Right lobe of liver (tissue), 4 donors: ENCODE measurements at regions not wholly inside any gene's neighbourhood (a gene's known extent, or its start where the extent isn't known, plus 50 kb on each side); places are given as distances from the start of the nearest gene placed in this dataset.

Experiments
- POLR2A ChIP-seq: fragments of 450-650 bp; IDR thresholded peaks from one replicate; pipeline ENCODE4 v1.6.1; 2017; ENCODE audit warnings: antibody characterized with exemption, mild to moderate bottlenecking
- TF ChIP-seq, protein P1 (sequence below), 4 donors: fragments of 200-600 bp in 3 of 4; fragments of 450-650 bp in 1 of 4; IDR thresholded peaks; one replicate each; pipeline versions ENCODE4 v1.5.1 to v1.8.0; 2016 to 2022; ENCODE audit warnings: antibody characterized with exemption in 4 of 4, mild to moderate bottlenecking in 2 of 4
- donor health status: DM: no; HTN: no; CAD: no.
- donor health status: DM: no; HTN: no; CAD: no.
- donor health status: DM: no; HTN: yes; CAD: no.

DNA sequence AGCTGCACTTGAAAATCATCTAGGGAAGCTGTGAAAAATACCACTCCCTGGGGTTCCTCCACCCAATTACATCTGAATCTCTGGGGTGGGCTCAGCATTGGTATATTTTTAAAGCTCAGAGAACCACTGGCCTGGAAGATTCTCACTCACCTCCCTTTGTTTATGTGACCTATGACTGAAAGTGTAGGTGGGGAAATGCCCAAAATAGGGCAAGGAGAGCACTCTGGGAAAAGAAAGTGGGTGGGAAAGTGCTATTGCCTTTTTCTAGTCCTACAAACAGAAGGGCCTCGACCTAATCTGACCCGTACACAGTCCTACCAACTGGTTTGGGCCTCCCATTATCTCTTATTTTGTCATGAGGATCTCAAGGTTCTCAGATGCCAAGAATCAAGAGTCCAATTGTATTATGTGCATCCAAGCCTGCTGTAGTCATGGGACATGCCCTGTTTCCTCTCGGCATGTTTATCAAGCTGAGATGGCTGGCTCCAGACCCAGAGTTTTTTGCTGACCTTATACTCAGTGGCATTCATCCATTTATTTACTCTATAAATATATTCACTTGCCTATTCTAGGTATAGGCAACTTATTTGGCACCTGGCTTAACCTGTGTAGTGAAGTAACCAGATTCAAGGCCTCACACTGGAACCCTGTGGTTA is 483.7 kb downstream of the ENC1 start:
- TF ChIP-seq, protein P1, sequence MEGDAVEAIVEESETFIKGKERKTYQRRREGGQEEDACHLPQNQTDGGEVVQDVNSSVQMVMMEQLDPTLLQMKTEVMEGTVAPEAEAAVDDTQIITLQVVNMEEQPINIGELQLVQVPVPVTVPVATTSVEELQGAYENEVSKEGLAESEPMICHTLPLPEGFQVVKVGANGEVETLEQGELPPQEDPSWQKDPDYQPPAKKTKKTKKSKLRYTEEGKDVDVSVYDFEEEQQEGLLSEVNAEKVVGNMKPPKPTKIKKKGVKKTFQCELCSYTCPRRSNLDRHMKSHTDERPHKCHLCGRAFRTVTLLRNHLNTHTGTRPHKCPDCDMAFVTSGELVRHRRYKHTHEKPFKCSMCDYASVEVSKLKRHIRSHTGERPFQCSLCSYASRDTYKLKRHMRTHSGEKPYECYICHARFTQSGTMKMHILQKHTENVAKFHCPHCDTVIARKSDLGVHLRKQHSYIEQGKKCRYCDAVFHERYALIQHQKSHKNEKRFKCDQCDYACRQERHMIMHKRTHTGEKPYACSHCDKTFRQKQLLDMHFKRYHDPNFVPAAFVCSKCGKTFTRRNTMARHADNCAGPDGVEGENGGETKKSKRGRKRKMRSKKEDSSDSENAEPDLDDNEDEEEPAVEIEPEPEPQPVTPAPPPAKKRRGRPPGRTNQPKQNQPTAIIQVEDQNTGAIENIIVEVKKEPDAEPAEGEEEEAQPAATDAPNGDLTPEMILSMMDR (IDR thresholded peaks at IDR 0.05) = no peak
- no peak for TF ChIP-seq POLR2A
